OCI-LY7 (cell line): ENCODE measurements at regions not wholly inside any gene's neighbourhood (a gene's known extent, or its start where the extent isn't known, plus 50 kb on each side); places are given as distances from the start of the nearest gene placed in this dataset.

Experiments
- EZH2phosphoT487 ChIP-seq: fragments of 200-600 bp; sonication (generic); IDR thresholded peaks from 2 replicates; pipeline ENCODE4 v1.6.1; 2018; ENCODE audit warnings: low read depth, borderline replicate concordance, mild to moderate bottlenecking, mixed run types, antibody characterized with exemption, low read length, moderate library complexity, mixed read lengths
- TF ChIP-seq, protein P1 (sequence below): fragments of 200-600 bp; sonication (generic); conservative IDR thresholded peaks from 2 replicates; pipeline ENCODE4 v1.5.1; 2014; ENCODE audit warnings: mild to moderate bottlenecking, antibody characterized with exemption, low read length, moderate library complexity, mixed read lengths

DNA sequence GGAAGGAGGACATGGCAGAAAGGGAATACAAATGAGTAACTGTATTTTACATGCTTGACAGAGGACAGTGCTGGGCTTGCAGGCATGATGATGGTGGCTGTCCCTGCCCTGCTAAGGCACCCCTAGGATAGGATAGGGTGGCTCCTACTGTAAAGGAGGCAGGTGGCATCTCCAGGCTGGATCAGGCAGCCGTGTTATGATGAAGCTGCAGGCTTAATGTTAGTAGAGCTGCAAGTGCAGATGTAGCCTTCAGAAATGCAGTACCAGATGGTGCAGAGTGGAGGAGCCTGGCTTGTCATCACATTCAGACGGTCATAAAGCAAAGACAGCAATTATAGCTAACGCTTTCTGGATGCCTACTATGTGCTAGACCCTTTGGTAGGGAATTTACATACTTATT is 287.9 kb upstream of the PODXL start:
- TF ChIP-seq, protein P1, sequence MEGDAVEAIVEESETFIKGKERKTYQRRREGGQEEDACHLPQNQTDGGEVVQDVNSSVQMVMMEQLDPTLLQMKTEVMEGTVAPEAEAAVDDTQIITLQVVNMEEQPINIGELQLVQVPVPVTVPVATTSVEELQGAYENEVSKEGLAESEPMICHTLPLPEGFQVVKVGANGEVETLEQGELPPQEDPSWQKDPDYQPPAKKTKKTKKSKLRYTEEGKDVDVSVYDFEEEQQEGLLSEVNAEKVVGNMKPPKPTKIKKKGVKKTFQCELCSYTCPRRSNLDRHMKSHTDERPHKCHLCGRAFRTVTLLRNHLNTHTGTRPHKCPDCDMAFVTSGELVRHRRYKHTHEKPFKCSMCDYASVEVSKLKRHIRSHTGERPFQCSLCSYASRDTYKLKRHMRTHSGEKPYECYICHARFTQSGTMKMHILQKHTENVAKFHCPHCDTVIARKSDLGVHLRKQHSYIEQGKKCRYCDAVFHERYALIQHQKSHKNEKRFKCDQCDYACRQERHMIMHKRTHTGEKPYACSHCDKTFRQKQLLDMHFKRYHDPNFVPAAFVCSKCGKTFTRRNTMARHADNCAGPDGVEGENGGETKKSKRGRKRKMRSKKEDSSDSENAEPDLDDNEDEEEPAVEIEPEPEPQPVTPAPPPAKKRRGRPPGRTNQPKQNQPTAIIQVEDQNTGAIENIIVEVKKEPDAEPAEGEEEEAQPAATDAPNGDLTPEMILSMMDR = no peak
- no peak for TF ChIP-seq EZH2phosphoT487
